Upper lobe of left lung (tissue), 4 donors: ENCODE measurements at regions not wholly inside any gene's neighbourhood (a gene's known extent, or its start where the extent isn't known, plus 50 kb on each side); places are given as distances from the start of the nearest gene placed in this dataset.

Source experiments
- POLR2A ChIP-seq, 4 donors: fragments of 450-650 bp; IDR thresholded peaks; one replicate each; pipeline ENCODE4 v1.5.1; 2016 to 2017; ENCODE audit warnings: antibody characterized with exemption in 4 of 4, mild to moderate bottlenecking in 2 of 4
- TF ChIP-seq, protein P1 (sequence below), 6 experiments: fragments of 450-650 bp in 4 of 6; fragments of 200-600 bp in 2 of 6; sonication (generic) in 2 of 6; IDR thresholded peaks; one replicate each; pipeline ENCODE4 v1.5.1; 2016 to 2019; ENCODE audit warnings: antibody characterized with exemption in 6 of 6

- TF ChIP-seq, protein P1, sequence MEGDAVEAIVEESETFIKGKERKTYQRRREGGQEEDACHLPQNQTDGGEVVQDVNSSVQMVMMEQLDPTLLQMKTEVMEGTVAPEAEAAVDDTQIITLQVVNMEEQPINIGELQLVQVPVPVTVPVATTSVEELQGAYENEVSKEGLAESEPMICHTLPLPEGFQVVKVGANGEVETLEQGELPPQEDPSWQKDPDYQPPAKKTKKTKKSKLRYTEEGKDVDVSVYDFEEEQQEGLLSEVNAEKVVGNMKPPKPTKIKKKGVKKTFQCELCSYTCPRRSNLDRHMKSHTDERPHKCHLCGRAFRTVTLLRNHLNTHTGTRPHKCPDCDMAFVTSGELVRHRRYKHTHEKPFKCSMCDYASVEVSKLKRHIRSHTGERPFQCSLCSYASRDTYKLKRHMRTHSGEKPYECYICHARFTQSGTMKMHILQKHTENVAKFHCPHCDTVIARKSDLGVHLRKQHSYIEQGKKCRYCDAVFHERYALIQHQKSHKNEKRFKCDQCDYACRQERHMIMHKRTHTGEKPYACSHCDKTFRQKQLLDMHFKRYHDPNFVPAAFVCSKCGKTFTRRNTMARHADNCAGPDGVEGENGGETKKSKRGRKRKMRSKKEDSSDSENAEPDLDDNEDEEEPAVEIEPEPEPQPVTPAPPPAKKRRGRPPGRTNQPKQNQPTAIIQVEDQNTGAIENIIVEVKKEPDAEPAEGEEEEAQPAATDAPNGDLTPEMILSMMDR (IDR thresholded peaks at IDR 0.05): no peak
- no peak for TF ChIP-seq POLR2A (IDR thresholded peaks at IDR 0.05)
Observed at GRCh38 chr13:107241381-107241780, 673.4 kb upstream of the ARGLU1 start.
